ENCODE measurements at regions not wholly inside any gene's neighbourhood (a gene's known extent, or its start where the extent isn't known, plus 50 kb on each side); places are given as distances from the start of the nearest gene placed in this dataset.

DNA sequence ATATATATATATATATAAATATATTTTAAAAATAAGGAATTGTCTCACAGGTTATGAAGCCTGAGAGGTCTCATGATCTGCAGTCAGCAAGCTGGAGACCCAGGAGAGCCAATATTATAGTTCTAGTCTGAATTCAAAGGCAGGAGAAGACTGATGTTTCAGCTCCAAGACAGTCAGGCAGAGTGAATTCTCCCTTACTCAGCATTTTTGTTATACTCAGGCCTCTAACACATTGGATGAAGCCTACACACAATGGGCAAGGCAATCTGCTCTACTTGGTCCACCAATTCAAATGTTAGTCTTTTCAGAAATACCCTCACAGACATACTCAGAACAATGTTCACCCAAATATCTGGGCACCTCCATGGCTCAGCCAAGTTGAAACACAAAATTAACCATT, 157.2 kb downstream of the GOLIM4 start:
- intact Hi-C loops (cut with DNase I), result no loop called here

GRCh38 chr3:167936019-167936418, 159.7 kb downstream of the GOLIM4 start:
- no peak overlapping the region for H3K27ac ChIP-seq
- DNase-seq (ENCODE audit: extremely low spot score in 2 of 2), result no peak

More for the DNA sequence above, 157.2 kb downstream of the GOLIM4 start:
- no peaks in the 10 kb centered on the region for H3K27me3 ChIP-seq
- DNase-seq (ENCODE audit: extremely low spot score in 2 of 2), result no peak
- no peak overlapping the region for H3K4me3 ChIP-seq
- H3K4me1 ChIP-seq, result no peaks in the 10 kb centered on the region
- H3K36me3 ChIP-seq, result no peaks in the 10 kb centered on the region
- no peak overlapping the region for H3K27ac ChIP-seq
- H3K9me3 ChIP-seq, result no peaks in the 10 kb centered on the region
- no peak for TF ChIP-seq POLR2A (IDR thresholded peaks at IDR 0.05)
- no peak for TF ChIP-seq CTCF (IDR thresholded peaks at IDR 0.05)
- no peak for TF ChIP-seq POLR2AphosphoS5 (IDR thresholded peaks at IDR 0.05; ENCODE audit: insufficient read depth in 1 of 2, low read depth in 1 of 2)

GRCh38 chr3:167930453-167930852, 165.3 kb downstream of the GOLIM4 start:
- intact Hi-C loops (cut with DNase I), result no loop called here
- no peaks in the 10 kb centered on the region for H3K27me3 ChIP-seq
- DNase-seq (ENCODE audit: extremely low spot score in 2 of 2), result no peak
- H3K4me3 ChIP-seq, result no peak overlapping the region
- no peaks in the 10 kb centered on the region for H3K36me3 ChIP-seq
- TF ChIP-seq POLR2A (IDR thresholded peaks at IDR 0.05) (no peak), POLR2AphosphoS5 (IDR thresholded peaks at IDR 0.05; ENCODE audit: insufficient read depth in 1 of 2, low read depth in 1 of 2) (no peak), CTCF (IDR thresholded peaks at IDR 0.05) (no peak)
- no peaks in the 10 kb centered on the region for H3K9me3 ChIP-seq
- no peaks in the 10 kb centered on the region for H3K4me1 ChIP-seq
- no peak overlapping the region for H3K27ac ChIP-seq

More at GRCh38 chr3:167936019-167936418, 159.7 kb downstream of the GOLIM4 start:
- intact Hi-C loops (cut with DNase I), result no loop called here
- TF ChIP-seq POLR2A (IDR thresholded peaks at IDR 0.05), result no peak
- TF ChIP-seq CTCF (IDR thresholded peaks at IDR 0.05), result no peak
- no peak for TF ChIP-seq POLR2AphosphoS5 (IDR thresholded peaks at IDR 0.05; ENCODE audit: insufficient read depth in 1 of 2, low read depth in 1 of 2)
- H3K4me3 ChIP-seq, result no peak overlapping the region
- no peaks in the 10 kb centered on the region for H3K27me3 ChIP-seq
- H3K36me3 ChIP-seq, result no peaks in the 10 kb centered on the region
- no peaks in the 10 kb centered on the region for H3K9me3 ChIP-seq
- no peaks in the 10 kb centered on the region for H3K4me1 ChIP-seq

GRCh38 chr3:167929968-167930367, 165.8 kb downstream of the GOLIM4 start:
- Histone ChIP-seq H3K27me3 (no peaks in the 10 kb centered on the region), H3K4me3 (no peak overlapping the region), H3K4me1 (no peaks in the 10 kb centered on the region), H3K27ac (no peak overlapping the region), H3K36me3 (no peaks in the 10 kb centered on the region), H3K9me3 (no peaks in the 10 kb centered on the region)
- no peak for DNase-seq (ENCODE audit: extremely low spot score in 2 of 2)
- intact Hi-C loops (cut with DNase I), result loop anchor here (5.0 kb wide), 1 partner anchor 1152 kb away; no protein-coding TSS in a partner anchor
- no peak for TF ChIP-seq POLR2AphosphoS5 (IDR thresholded peaks at IDR 0.05; ENCODE audit: insufficient read depth in 1 of 2, low read depth in 1 of 2)
- no peak for TF ChIP-seq CTCF (IDR thresholded peaks at IDR 0.05)
- no peak for TF ChIP-seq POLR2A (IDR thresholded peaks at IDR 0.05)

- intact Hi-C loops (cut with DNase I), result loop anchor here (5.0 kb wide), 1 partner anchor 1154 kb away; no protein-coding TSS in a partner anchor
- no peaks in the 10 kb centered on the region for H3K9me3 ChIP-seq
- H3K4me3 ChIP-seq, result no peak overlapping the region
- no peaks in the 10 kb centered on the region for H3K27me3 ChIP-seq
- H3K4me1 ChIP-seq, result no peaks in the 10 kb centered on the region
- DNase-seq (ENCODE audit: extremely low spot score in 2 of 2), result no peak
- H3K27ac ChIP-seq, result no peak overlapping the region
- no peaks in the 10 kb centered on the region for H3K36me3 ChIP-seq
- no peak for TF ChIP-seq CTCF (IDR thresholded peaks at IDR 0.05)
- TF ChIP-seq POLR2AphosphoS5 (IDR thresholded peaks at IDR 0.05; ENCODE audit: insufficient read depth in 1 of 2, low read depth in 1 of 2), result no peak
- no peak for TF ChIP-seq POLR2A (IDR thresholded peaks at IDR 0.05)
These were observed 167.3 kb downstream of the GOLIM4 start for GRCh38 chr3:167928381-167928780.

Data from vagina (tissue), 2 donors.